HEK293 (cell line): ENCODE measurements at regions not wholly inside any gene's neighbourhood (a gene's known extent, or its start where the extent isn't known, plus 50 kb on each side); places are given as distances from the start of the nearest gene placed in this dataset.

Experiments used
- CTCF ChIP-seq: fragments of 450-650 bp; formaldehyde crosslinking; IDR thresholded peaks from 2 replicates; pipeline ENCODE4 v1.5.1; 2016; ENCODE audit warnings: missing biosample characterization, missing genetic modification characterization
- GLI4 ChIP-seq: fragments of 450-650 bp; formaldehyde crosslinking; IDR thresholded peaks from 2 replicates; pipeline ENCODE4 v1.5.1; 2016; ENCODE audit warnings: missing biosample characterization, missing genetic modification characterization
- PBX3 ChIP-seq: sonication (generic); formaldehyde crosslinking; IDR thresholded peaks from 2 replicates; pipeline ENCODE4 v1.8.1; 2022; ENCODE audit warnings: mild to moderate bottlenecking, moderate library complexity, missing genetic modification reagents
- ZFHX2 ChIP-seq: fragments of 450-650 bp; formaldehyde crosslinking; conservative IDR thresholded peaks from 2 replicates; pipeline ENCODE4 v1.5.1; 2016; ENCODE audit warnings: missing biosample characterization, missing genetic modification characterization
- ZNF23 ChIP-seq: fragments of 450-650 bp; formaldehyde crosslinking; IDR thresholded peaks from 2 replicates; pipeline ENCODE4 v1.5.1; 2016; ENCODE audit warnings: missing biosample characterization, missing genetic modification characterization, borderline replicate concordance
- ZNF24 ChIP-seq: fragments of 450-650 bp; formaldehyde crosslinking; IDR thresholded peaks from 2 replicates; pipeline ENCODE4 v1.5.1; 2016; ENCODE audit warnings: missing biosample characterization, missing genetic modification characterization
- ZNF362 ChIP-seq: fragments of 450-650 bp; formaldehyde crosslinking; IDR thresholded peaks from 2 replicates; pipeline ENCODE4 v1.5.1; 2016; ENCODE audit warnings: missing biosample characterization, missing genetic modification characterization
- ZNF488 ChIP-seq: fragments of 450-650 bp; formaldehyde crosslinking; IDR thresholded peaks from 2 replicates; pipeline ENCODE4 v1.5.1; 2016; ENCODE audit warnings: missing biosample characterization, missing genetic modification characterization
- ZNF501 ChIP-seq: fragments of 450-650 bp; formaldehyde crosslinking; IDR thresholded peaks from 2 replicates; pipeline ENCODE4 v1.5.1; 2016; ENCODE audit warnings: missing biosample characterization, missing genetic modification characterization

- TF ChIP-seq CTCF (tag by site-specific recombination) (no peak), ZNF23 (tag by site-specific recombination) (no peak), ZNF362 (tag by site-specific recombination) (no peak), ZNF488 (tag by site-specific recombination) (no peak), PBX3 (CRISPR knock-in tag) (no peak), GLI4 (tag by site-specific recombination) (no peak), ZFHX2 (tag by site-specific recombination) (no peak), ZNF501 (no peak), ZNF24 (tag by site-specific recombination) (no peak)
These were observed 379.5 kb upstream of the AGTR1 start for GRCh38 chr3:148318240-148318639.
